HepG2 (cell line): ENCODE measurements at regions not wholly inside any gene's neighbourhood (a gene's known extent, or its start where the extent isn't known, plus 50 kb on each side); places are given as distances from the start of the nearest gene placed in this dataset.

ENCODE experiments used
- ATAC-seq: fragments of 200-7000 bp; cut with Tn5 transposase; 3 replicates; pipeline ENCODE4 v1.9.1; 2020; ENCODE audit warnings: mild to moderate bottlenecking, moderate library complexity
- BruUV-seq: library from RNA; stranded (reverse); fragments of 400-500 nt; replicated peaks from 2 replicates; lab custom pipeline; 2021; lab: Mats Ljungman, UMichigan
- CTCF ChIA-PET: fragments of 300-600 bp; formaldehyde crosslinking; extraction: SDS; loops from one replicate; lab custom pipeline; 2021; ENCODE audit warnings: low total read pairs, inconsistent platforms, low intra/inter-chr PET ratio; lab: Yijun Ruan, JAX
- POLR2A ChIA-PET: fragments of 350-600 bp; sonication (Branson Sonifier 250); formaldehyde crosslinking; loops from one replicate; lab custom pipeline; 2020; ENCODE audit warnings: antibody characterized with exemption, inconsistent platforms; lab: Yijun Ruan, JAX
- DNase-seq: peaks from one replicate; pipeline ENCODE4 v3.0.0-alpha.2; 2015; ENCODE audit warnings: low spot score
- FAIRE-seq: peaks from 3 replicates; lab custom pipeline; 2011; peaks lifted over from hg19 to GRCh38; lab: Jason Lieb, UNC
- H2AFZ ChIP-seq: one replicate; pipeline ENCODE4 v1.6.1; 2011; ENCODE audit warnings: low read length, inconsistent platforms
- H3K27ac ChIP-seq: fragments of 300-600 bp; 3 replicates; pipeline ENCODE4 v1.8.0; 2011; ENCODE audit warnings: mixed run types, mild to moderate bottlenecking, mixed read lengths, low read length, inconsistent platforms; ENCODE audit not compliant: insufficient read depth; ENCODE audit errors: extremely low read length
- H3K27me3 ChIP-seq, 2 experiments: fragments of 200-600 bp in 1 of 2; 2 replicates in 1 of 2; 3 replicates in 1 of 2; pipeline versions ENCODE4 v1.6.0 to v1.8.0; 2011; ENCODE audit warnings: low read length in 2 of 2, mild to moderate bottlenecking in 2 of 2, moderate library complexity in 2 of 2, inconsistent platforms in 1 of 2; ENCODE audit not compliant: insufficient read depth in 2 of 2, control insufficient read depth in 1 of 2
- H3K36me3 ChIP-seq, 2 experiments: fragments of 200-600 bp in 1 of 2; replicated peaks in 1 of 2; 2 replicates in 1 of 2; 3 replicates in 1 of 2; pipeline versions ENCODE4 v1.5.1 to v1.8.0; 2011; ENCODE audit warnings: low read length in 2 of 2, inconsistent platforms in 1 of 2; ENCODE audit not compliant: insufficient read depth in 2 of 2, control insufficient read depth in 1 of 2
- H3K4me1 ChIP-seq: 2 replicates; pipeline ENCODE4 v1.5.1; 2012; ENCODE audit warnings: low read length, inconsistent platforms; ENCODE audit not compliant: insufficient read depth
- H3K4me2 ChIP-seq: 2 replicates; pipeline ENCODE4 v1.6.0; 2011; ENCODE audit warnings: low read depth, low read length, inconsistent platforms
- H3K4me3 ChIP-seq, 3 experiments: fragments of 200-600 bp in 1 of 3; sonication (generic), shearing (Covaris generic) in 1 of 3; replicated peaks in 1 of 3; 2 replicates each; pipeline ENCODE4 v1.5.1; 2011 to 2016; ENCODE audit warnings: low read length in 3 of 3, inconsistent platforms in 2 of 3, low read depth in 2 of 3, mild to moderate bottlenecking in 2 of 3, control low read depth in 1 of 3, mixed read lengths in 1 of 3; ENCODE audit not compliant: insufficient read depth in 1 of 3
- H3K79me2 ChIP-seq: one replicate; pipeline ENCODE4 v1.6.1; 2011; ENCODE audit warnings: low read length, inconsistent platforms; ENCODE audit not compliant: insufficient read depth
- H3K9ac ChIP-seq: 2 replicates; pipeline ENCODE4 v1.6.0; 2011; ENCODE audit warnings: mild to moderate bottlenecking, low read depth, low read length, inconsistent platforms; ENCODE audit not compliant: insufficient read depth
- H3K9me3 ChIP-seq: 2 replicates; pipeline ENCODE4 v1.5.1; 2012; ENCODE audit warnings: mild to moderate bottlenecking, low read length
- H4K20me1 ChIP-seq: 2 replicates; pipeline ENCODE4 v1.6.0; 2011; ENCODE audit warnings: inconsistent platforms, mild to moderate bottlenecking, low read length, moderate library complexity; ENCODE audit not compliant: insufficient read depth
- ARNT ChIP-seq: fragments of 450-650 bp; IDR thresholded peaks from 2 replicates; pipeline ENCODE4 v1.6.1; 2017
- FOSL2 ChIP-seq: sonication (generic); formaldehyde crosslinking; IDR thresholded peaks from 2 replicates; pipeline ENCODE4 v1.4.0; 2020; ENCODE audit warnings: missing genetic modification reagents
- HOXA9 ChIP-seq: sonication (generic); formaldehyde crosslinking; IDR thresholded peaks from 2 replicates; pipeline ENCODE4 v1.8.1; 2022; ENCODE audit warnings: missing genetic modification reagents, mild to moderate bottlenecking, moderate library complexity, borderline replicate concordance
- SMAD1 ChIP-seq: sonication (generic); formaldehyde crosslinking; IDR thresholded peaks from 2 replicates; pipeline ENCODE4 v1.4.0; 2020; ENCODE audit warnings: missing genetic modification reagents, low read depth, mild to moderate bottlenecking, borderline replicate concordance
- SRSF1 ChIP-seq: fragments of 200-400 bp; formaldehyde crosslinking; optimal IDR thresholded peaks from 2 replicates; pipeline ENCODE3; 2017; ENCODE audit warnings: mild to moderate bottlenecking, low read depth, low read length, moderate library complexity
- SRY ChIP-seq: sonication (generic); formaldehyde crosslinking; IDR thresholded peaks from 2 replicates; pipeline ENCODE4 v1.8.0; 2022; ENCODE audit warnings: mild to moderate bottlenecking, missing genetic modification reagents
- ZBED4 ChIP-seq: sonication (generic); formaldehyde crosslinking; IDR thresholded peaks from 2 replicates; pipeline ENCODE4 v1.4.0; 2020; ENCODE audit warnings: missing genetic modification reagents, borderline replicate concordance
- ZNF101 ChIP-seq: sonication (generic); formaldehyde crosslinking; IDR thresholded peaks from 2 replicates; pipeline ENCODE4 v1.4.0; 2020; ENCODE audit warnings: mild to moderate bottlenecking, low read depth, missing genetic modification reagents, borderline replicate concordance
- ZNF580 ChIP-seq: IDR thresholded peaks from 2 replicates; pipeline ENCODE4 v1.6.1; 2016; ENCODE audit warnings: low read depth, borderline replicate concordance
- ZNF670 ChIP-seq: sonication (generic); formaldehyde crosslinking; IDR thresholded peaks from 2 replicates; pipeline ENCODE4 v1.8.0; 2022; ENCODE audit warnings: mild to moderate bottlenecking, missing genetic modification reagents, borderline replicate concordance
- ZSCAN21 ChIP-seq: sonication (generic); formaldehyde crosslinking; IDR thresholded peaks from 2 replicates; pipeline ENCODE4 v1.8.0; 2022; ENCODE audit warnings: mild to moderate bottlenecking, missing genetic modification reagents, moderate library complexity, borderline replicate concordance
- WGBS: methylation state at CpG from one replicate; pipeline ENCODE4 v1.1.6; 2017; ENCODE audit warnings: low lambda C conversion rate; 5-methylcytosine and 5-hydroxymethylcytosine counted together
- in situ Hi-C: cut with HindIII; loops from 2 replicates; pipeline ENCODE4 v1.10.0; 2017; ENCODE audit warnings: low pct_unique_long_range_greater_than_20kb; ENCODE audit not compliant: extremely low pct_ligation_motif_present
- intact Hi-C: fragments of 100-400 bp; cut with micrococcal nuclease; formaldehyde crosslinking; loops from one replicate; pipeline ENCODE4 v1.10.0; 2022; ENCODE audit not compliant: unreplicated experiment
- TF ChIP-seq, protein P1 (sequence below): sonication (generic); formaldehyde crosslinking; IDR thresholded peaks from 2 replicates; pipeline ENCODE4 v1.9.0; 2021; ENCODE audit warnings: missing genetic modification reagents, borderline replicate concordance
- TF ChIP-seq, protein P2 (sequence below): sonication (generic); formaldehyde crosslinking; IDR thresholded peaks from 2 replicates; pipeline ENCODE4 v1.4.0; 2020; ENCODE audit warnings: missing genetic modification reagents
- TF ChIP-seq, protein P3 (sequence below): sonication (generic); formaldehyde crosslinking; IDR thresholded peaks from 2 replicates; pipeline ENCODE4 v1.4.0; 2020; ENCODE audit warnings: mild to moderate bottlenecking, missing genetic modification reagents

GRCh38 chr17:27981978-27982377 is 60.5 kb upstream of the NLK start:
- Histone ChIP-seq H3K4me2 (no peak overlapping the region), H3K9ac (no peak overlapping the region), H3K36me3 (no peaks in the 10 kb centered on the region), H4K20me1 (no peaks in the 10 kb centered on the region), H2AFZ (no peak overlapping the region), H3K27me3 (no peaks in the 10 kb centered on the region; a peak in 1 of 5 replicates), H3K9me3 (no peaks in the 10 kb centered on the region), H3K27ac (no peak overlapping the region), H3K79me2 (no peaks in the 10 kb centered on the region), H3K4me3 (no peak overlapping the region), H3K4me1 (peaks cover 7% of the 10 kb centered on the region)
- ChIA-PET CTCF (no interaction called here), POLR2A (no interaction called here)
- 69% methylated on average over 2 of the region's 3 CpGs for WGBS
- intact Hi-C loops (no loop called here), in situ Hi-C loops (no loop called here)
- ATAC-seq (no peak), FAIRE-seq (no peak), DNase-seq (no peak)
- no TSS peak for BruUV-seq
- TF ChIP-seq ARNT: no peak
- TF ChIP-seq SRSF1: no peak
- TF ChIP-seq, protein P1, sequence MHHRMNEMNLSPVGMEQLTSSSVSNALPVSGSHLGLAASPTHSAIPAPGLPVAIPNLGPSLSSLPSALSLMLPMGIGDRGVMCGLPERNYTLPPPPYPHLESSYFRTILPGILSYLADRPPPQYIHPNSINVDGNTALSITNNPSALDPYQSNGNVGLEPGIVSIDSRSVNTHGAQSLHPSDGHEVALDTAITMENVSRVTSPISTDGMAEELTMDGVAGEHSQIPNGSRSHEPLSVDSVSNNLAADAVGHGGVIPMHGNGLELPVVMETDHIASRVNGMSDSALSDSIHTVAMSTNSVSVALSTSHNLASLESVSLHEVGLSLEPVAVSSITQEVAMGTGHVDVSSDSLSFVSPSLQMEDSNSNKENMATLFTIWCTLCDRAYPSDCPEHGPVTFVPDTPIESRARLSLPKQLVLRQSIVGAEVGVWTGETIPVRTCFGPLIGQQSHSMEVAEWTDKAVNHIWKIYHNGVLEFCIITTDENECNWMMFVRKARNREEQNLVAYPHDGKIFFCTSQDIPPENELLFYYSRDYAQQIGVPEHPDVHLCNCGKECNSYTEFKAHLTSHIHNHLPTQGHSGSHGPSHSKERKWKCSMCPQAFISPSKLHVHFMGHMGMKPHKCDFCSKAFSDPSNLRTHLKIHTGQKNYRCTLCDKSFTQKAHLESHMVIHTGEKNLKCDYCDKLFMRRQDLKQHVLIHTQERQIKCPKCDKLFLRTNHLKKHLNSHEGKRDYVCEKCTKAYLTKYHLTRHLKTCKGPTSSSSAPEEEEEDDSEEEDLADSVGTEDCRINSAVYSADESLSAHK (CRISPR knock-in tag): no peak
- no peak for TF ChIP-seq ZSCAN21 (CRISPR knock-in tag)
- no peak for TF ChIP-seq FOSL2 (CRISPR knock-in tag)
- TF ChIP-seq ZNF580: no peak
- TF ChIP-seq HOXA9 (CRISPR knock-in tag): no peak
- TF ChIP-seq, protein P2, sequence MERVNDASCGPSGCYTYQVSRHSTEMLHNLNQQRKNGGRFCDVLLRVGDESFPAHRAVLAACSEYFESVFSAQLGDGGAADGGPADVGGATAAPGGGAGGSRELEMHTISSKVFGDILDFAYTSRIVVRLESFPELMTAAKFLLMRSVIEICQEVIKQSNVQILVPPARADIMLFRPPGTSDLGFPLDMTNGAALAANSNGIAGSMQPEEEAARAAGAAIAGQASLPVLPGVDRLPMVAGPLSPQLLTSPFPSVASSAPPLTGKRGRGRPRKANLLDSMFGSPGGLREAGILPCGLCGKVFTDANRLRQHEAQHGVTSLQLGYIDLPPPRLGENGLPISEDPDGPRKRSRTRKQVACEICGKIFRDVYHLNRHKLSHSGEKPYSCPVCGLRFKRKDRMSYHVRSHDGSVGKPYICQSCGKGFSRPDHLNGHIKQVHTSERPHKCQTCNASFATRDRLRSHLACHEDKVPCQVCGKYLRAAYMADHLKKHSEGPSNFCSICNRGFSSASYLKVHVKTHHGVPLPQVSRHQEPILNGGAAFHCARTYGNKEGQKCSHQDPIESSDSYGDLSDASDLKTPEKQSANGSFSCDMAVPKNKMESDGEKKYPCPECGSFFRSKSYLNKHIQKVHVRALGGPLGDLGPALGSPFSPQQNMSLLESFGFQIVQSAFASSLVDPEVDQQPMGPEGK: no peak
- no peak for TF ChIP-seq SRY (CRISPR knock-in tag)
- no peak for TF ChIP-seq ZNF670
- TF ChIP-seq, protein P3, sequence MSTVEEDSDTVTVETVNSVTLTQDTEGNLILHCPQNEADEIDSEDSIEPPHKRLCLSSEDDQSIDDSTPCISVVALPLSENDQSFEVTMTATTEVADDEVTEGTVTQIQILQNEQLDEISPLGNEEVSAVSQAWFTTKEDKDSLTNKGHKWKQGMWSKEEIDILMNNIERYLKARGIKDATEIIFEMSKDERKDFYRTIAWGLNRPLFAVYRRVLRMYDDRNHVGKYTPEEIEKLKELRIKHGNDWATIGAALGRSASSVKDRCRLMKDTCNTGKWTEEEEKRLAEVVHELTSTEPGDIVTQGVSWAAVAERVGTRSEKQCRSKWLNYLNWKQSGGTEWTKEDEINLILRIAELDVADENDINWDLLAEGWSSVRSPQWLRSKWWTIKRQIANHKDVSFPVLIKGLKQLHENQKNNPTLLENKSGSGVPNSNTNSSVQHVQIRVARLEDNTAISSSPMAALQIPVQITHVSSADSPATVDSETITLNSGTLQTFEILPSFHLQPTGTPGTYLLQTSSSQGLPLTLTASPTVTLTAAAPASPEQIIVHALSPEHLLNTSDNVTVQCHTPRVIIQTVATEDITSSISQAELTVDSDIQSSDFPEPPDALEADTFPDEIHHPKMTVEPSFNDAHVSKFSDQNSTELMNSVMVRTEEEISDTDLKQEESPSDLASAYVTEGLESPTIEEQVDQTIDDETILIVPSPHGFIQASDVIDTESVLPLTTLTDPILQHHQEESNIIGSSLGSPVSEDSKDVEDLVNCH (CRISPR knock-in tag): no peak
- TF ChIP-seq ZBED4: no peak
- no peak for TF ChIP-seq SMAD1
- no peak for TF ChIP-seq ZNF101
